Keratinocyte (primary cell): ENCODE measurements at regions not wholly inside any gene's neighbourhood (a gene's known extent, or its start where the extent isn't known, plus 50 kb on each side); places are given as distances from the start of the nearest gene placed in this dataset.

ENCODE experiments used
- EZH2 ChIP-seq: IDR thresholded peaks from one replicate; pipeline ENCODE4 v1.6.1; 2012; ENCODE audit warnings: inconsistent platforms, mild to moderate bottlenecking, low read length, moderate library complexity
- TF ChIP-seq, protein P1 (sequence below), 3 experiments: IDR thresholded peaks in 1 of 3; conservative IDR thresholded peaks in 1 of 3; optimal IDR thresholded peaks in 1 of 3; 2 replicates in 2 of 3; 3 replicates in 1 of 3; pipeline versions ENCODE3 to v1.5.1; 2011; ENCODE audit warnings: low read length in 3 of 3, mild to moderate bottlenecking in 3 of 3, moderate library complexity in 2 of 3, control low read depth in 1 of 3, inconsistent platforms in 1 of 3; ENCODE audit not compliant: insufficient read depth in 2 of 3; ENCODE audit errors: extremely low read depth in 1 of 3

DNA sequence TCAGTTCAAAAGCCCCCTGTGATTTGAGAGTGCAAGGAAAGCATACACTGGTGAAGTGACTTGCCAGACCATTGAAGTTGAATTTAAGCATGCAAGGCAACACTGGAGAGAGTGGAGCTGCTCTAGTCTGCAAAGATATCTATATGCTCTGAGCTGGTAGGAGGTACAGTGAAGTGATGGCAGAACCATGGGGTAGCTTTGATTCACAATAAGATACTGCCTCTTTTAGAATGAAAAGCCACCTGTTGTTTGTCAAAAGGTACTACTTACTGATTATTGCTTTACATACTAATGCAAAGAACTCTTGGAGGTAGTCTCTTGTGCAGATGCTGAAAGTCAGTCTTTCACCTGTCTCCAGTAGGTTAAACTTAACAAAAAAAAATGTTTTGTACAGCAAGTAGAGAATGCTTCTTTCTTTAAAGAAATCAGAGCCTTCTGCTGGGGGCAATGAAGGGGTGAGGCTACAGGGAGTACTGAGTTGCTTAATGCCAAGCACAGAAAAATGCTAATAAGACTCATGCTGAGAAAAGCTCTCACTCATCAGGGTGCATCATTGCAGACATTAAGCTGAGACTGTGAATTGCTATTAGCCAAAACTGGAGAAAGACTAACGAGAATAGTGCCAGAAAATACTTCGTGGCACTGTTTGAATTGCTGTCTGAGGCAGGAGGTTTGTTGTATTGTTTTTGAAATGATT is 1150.5 kb upstream of the TMPRSS15 start:
- TF ChIP-seq, protein P1, sequence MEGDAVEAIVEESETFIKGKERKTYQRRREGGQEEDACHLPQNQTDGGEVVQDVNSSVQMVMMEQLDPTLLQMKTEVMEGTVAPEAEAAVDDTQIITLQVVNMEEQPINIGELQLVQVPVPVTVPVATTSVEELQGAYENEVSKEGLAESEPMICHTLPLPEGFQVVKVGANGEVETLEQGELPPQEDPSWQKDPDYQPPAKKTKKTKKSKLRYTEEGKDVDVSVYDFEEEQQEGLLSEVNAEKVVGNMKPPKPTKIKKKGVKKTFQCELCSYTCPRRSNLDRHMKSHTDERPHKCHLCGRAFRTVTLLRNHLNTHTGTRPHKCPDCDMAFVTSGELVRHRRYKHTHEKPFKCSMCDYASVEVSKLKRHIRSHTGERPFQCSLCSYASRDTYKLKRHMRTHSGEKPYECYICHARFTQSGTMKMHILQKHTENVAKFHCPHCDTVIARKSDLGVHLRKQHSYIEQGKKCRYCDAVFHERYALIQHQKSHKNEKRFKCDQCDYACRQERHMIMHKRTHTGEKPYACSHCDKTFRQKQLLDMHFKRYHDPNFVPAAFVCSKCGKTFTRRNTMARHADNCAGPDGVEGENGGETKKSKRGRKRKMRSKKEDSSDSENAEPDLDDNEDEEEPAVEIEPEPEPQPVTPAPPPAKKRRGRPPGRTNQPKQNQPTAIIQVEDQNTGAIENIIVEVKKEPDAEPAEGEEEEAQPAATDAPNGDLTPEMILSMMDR (optimal IDR thresholded peaks at IDR 0.05 in 1 of 3, IDR thresholded peaks at IDR 0.05 in 1 of 3, conservative IDR thresholded peaks at IDR 0.05 in 1 of 3; ENCODE audit: extremely low read depth in 1 of 3, insufficient read depth in 2 of 3, low read length in 3 of 3) = no peak
- TF ChIP-seq EZH2 = no peak
